Right cardiac atrium (tissue), 5 donors: ENCODE measurements at regions not wholly inside any gene's neighbourhood (a gene's known extent, or its start where the extent isn't known, plus 50 kb on each side); places are given as distances from the start of the nearest gene placed in this dataset.

Experiments
- ATAC-seq, 2 donors: fragments of 200-7000 bp; cut with Tn5 transposase; one replicate each; pipeline versions ENCODE4 v1.8.0 to v1.9.1; 2020; ENCODE audit warnings: moderate library complexity in 2 of 2, mild to moderate bottlenecking in 1 of 2
- DNase-seq, 3 donors: peaks; one replicate each; pipeline ENCODE4 v3.0.0-alpha.2; 2020
- H3K27ac ChIP-seq: one replicate; pipeline ENCODE4 v1.5.1; 2013; ENCODE audit warnings: mild to moderate bottlenecking, low read length, control low read depth, moderate library complexity
- H3K27me3 ChIP-seq: one replicate; pipeline ENCODE4 v1.6.1; 2013; ENCODE audit not compliant: control insufficient read depth, insufficient read depth
- H3K4me1 ChIP-seq: one replicate; pipeline ENCODE4 v1.6.1; 2013; ENCODE audit warnings: low read length; ENCODE audit not compliant: control insufficient read depth, insufficient read depth
- H3K4me3 ChIP-seq: one replicate; pipeline ENCODE4 v1.5.1; 2013; ENCODE audit warnings: low read length, control low read depth
- H3K9me3 ChIP-seq: one replicate; pipeline ENCODE4 v1.6.1; 2013; ENCODE audit warnings: low read length; ENCODE audit not compliant: control insufficient read depth
- WGBS: extraction: QIAGEN DNeasy Blood & Tissue Kit; methylation state at CpG from one replicate; pipeline ENCODE4 v1.1.7; 2013; 5-methylcytosine and 5-hydroxymethylcytosine counted together
- intact Hi-C, 4 donors: fragments of 100-400 bp; cut with DNase I; formaldehyde crosslinking; loops; one replicate each; pipeline versions ENCODE4 v1.11.0 to v1.14.0; 2022 to 2023
- donor health status: healthy with polysubstance abuse.
- donor health status: DM: no; HTN: yes; CAD: no.
- donor health status: DM: no; HTN: no; CAD: no.
- donor health status: DM: no; HTN: yes; CAD: no; lungs with severe emphysema.
- donor health status: DM: yes; HTN: yes; CAD: no.

DNA sequence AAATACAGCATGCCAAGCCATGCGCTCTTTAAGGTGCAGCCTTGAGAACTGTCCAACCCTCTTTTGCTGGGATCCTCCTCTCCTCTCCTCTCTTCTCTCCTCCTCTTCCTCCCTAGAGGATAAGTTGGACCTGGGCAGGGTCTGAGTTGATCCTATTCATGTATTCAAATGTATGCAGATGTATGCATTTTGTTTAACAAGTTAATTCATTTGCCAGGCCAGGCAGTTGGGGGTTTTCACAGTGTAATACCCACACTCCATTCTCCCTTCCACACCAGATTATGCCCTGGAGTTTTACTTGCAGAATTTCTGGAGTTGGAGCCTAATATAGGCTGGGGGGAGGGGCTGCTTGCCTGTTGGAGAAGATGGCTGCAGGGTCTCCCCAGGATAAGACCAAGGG is 226.2 kb upstream of the SDK2 start:
- Histone ChIP-seq H3K27me3 (no peaks in the 10 kb centered on the region), H3K4me3 (no peak overlapping the region), H3K9me3 (no peaks in the 10 kb centered on the region), H3K27ac (no peak overlapping the region), H3K4me1 (no peaks in the 10 kb centered on the region)
- intact Hi-C loops = no loop called here
- no peak for ATAC-seq
- WGBS = 88% methylated on average over 1 of the region's 1 CpG
- DNase-seq = no peak

GRCh38 chr17:73872816-73873215 is 228.6 kb upstream of the SDK2 start:
- Histone ChIP-seq H3K9me3 (no peaks in the 10 kb centered on the region), H3K27me3 (no peaks in the 10 kb centered on the region), H3K27ac (no peak overlapping the region), H3K4me1 (no peaks in the 10 kb centered on the region), H3K4me3 (no peak overlapping the region)
- intact Hi-C loops = no loop called here
- WGBS = 75% methylated on average over 3 of the region's 3 CpGs
- ATAC-seq (no peak), DNase-seq (no peak)

DNA sequence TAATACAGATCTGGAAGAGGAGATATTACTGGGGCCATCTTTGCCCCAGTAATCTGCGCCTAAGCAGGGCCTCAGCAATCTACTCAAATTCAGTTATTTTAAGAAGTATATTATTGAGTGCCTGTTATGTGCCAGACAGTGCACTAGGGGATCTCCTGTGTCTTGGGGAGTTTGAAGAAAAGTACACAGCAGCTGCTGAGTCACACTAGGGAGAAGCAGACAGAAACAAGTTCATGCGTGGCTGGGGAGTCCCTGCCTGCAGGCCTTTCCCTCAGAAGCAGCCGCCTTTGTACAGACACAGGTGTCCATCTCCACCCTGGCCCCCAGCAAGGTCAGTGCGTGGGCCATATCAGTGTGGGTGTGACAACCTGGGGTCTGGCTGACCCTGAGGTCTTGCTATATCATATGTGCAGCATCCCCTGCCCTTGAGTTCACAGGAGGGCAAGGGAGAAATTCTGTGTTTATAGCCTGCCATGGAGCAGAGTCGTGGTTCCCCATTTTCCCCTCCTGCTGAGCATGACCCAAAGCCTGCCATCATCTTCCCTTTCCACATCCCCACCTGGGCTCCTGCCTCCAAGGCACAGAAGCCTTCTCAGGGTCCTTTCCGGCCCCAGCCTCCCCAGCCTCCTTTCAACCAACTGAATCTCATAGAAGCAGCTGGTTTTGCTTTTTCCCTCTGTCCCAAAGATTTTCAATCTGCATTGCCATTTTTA is 229.9 kb upstream of the SDK2 start:
- Histone ChIP-seq H3K4me1 (no peaks in the 10 kb centered on the region), H3K27ac (no peak overlapping the region), H3K4me3 (no peak overlapping the region), H3K27me3 (no peaks in the 10 kb centered on the region), H3K9me3 (no peaks in the 10 kb centered on the region)
- intact Hi-C loops = no loop called here
- 79% methylated on average over 6 of the region's 6 CpGs for WGBS
- DNase-seq (no peak), ATAC-seq (no peak)

DNA sequence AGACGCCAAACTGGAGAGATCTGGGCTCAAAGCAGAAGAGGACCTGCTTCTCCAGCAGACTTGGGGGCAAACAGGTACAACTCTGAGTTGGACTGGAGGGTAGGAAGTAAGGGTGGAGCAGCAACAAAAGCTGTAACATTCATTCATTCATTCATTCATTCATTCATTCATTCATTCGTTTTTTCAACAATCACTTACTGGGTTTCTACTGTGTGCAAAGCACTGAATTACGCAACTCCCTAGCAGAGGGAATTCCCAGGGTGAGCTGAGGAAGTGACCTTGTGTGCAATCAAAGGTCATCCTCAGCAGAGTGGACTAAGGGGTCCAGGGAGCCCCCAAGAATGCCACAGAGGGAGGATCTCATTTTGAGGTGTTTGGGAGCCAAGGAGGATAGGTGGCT is 231.1 kb upstream of the SDK2 start:
- H3K9me3 ChIP-seq = no peaks in the 10 kb centered on the region
- ATAC-seq = no peak
- no peak overlapping the region for H3K4me3 ChIP-seq
- no peaks in the 10 kb centered on the region for H3K4me1 ChIP-seq
- WGBS = 43% methylated on average over 3 of the region's 3 CpGs
- intact Hi-C loops = no loop called here
- H3K27ac ChIP-seq = no peak overlapping the region
- no peaks in the 10 kb centered on the region for H3K27me3 ChIP-seq
- no peak for DNase-seq

DNA sequence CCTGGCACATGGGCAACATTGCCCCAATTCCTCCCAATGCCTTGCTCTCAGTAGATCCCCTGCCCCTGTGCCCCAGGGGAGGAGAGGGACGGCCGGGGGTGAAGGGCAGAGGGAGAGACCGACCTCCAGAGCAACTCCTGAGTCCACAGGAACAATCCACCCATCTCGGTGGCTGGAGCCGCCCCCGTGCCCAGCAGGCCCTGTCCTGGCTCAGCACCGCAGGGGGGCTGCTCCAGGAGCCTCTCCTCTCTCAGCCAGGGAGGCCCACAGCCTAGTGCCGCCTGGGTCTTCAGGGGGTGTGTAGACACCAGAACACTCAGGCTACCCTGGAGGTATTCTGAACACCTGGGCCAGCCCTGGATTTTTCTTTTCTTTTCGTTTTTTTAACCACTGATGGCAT is 233.7 kb upstream of the SDK2 start:
- Histone ChIP-seq H3K4me1 (no peaks in the 10 kb centered on the region), H3K27ac (no peak overlapping the region), H3K27me3 (no peaks in the 10 kb centered on the region), H3K4me3 (no peak overlapping the region), H3K9me3 (no peaks in the 10 kb centered on the region)
- intact Hi-C loops = no loop called here
- 79% methylated on average over 9 of the region's 9 CpGs for WGBS
- no peak for ATAC-seq
- no peak for DNase-seq

DNA sequence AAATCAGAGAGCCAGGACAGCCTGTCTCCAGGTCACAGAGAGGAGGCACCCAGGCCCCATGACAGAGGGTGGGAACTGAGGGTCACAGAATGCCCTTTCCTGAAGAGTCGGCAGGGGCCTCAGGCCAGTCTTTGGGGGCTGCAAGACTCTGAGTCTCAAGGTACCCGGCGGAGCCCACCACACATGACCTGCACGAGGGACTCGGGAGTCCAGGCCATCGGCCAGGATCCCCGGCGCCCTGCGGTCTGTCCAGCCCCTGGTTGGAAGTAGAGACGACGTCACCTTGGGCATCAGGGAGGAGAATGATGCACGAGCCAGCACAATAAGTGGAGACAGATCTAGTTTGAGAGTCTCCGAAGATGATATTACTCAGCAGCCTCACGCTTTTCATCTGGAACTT is 234.7 kb upstream of the SDK2 start:
- ATAC-seq (no peak), DNase-seq (no peak)
- Histone ChIP-seq H3K4me1 (no peaks in the 10 kb centered on the region), H3K4me3 (no peak overlapping the region), H3K27ac (no peak overlapping the region), H3K9me3 (no peaks in the 10 kb centered on the region), H3K27me3 (no peaks in the 10 kb centered on the region)
- intact Hi-C loops = no loop called here
- 88% methylated on average over 14 of the region's 14 CpGs for WGBS

DNA sequence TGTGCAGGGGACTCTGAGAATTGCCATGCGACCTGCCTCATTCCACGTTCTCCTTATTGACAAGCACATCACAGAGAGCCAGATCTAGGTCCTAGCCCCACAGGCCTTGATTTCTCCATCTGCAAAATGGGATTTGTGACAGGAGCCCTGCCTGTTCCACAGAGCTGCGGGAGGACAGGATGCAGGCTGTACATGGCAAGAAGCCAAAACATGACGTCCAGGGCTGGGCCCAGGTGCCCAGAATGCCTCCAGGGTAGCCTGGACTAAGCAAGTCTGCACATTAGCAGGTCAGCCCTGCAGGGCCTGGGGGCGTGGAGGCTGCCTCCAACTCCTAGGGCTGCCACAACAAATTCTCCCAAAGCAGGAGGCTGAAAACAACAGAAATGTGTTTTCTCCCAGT is 235.7 kb upstream of the SDK2 start:
- WGBS = 56% methylated on average over 5 of the region's 5 CpGs
- no peak for DNase-seq
- H3K27ac ChIP-seq = no peak overlapping the region
- no peak for ATAC-seq
- H3K4me3 ChIP-seq = no peak overlapping the region
- no peaks in the 10 kb centered on the region for H3K27me3 ChIP-seq
- H3K4me1 ChIP-seq = no peaks in the 10 kb centered on the region
- intact Hi-C loops = no loop called here
- H3K9me3 ChIP-seq = no peaks in the 10 kb centered on the region

- Histone ChIP-seq H3K4me3 (no peak overlapping the region), H3K27me3 (no peaks in the 10 kb centered on the region), H3K27ac (no peak overlapping the region), H3K4me1 (no peaks in the 10 kb centered on the region), H3K9me3 (no peaks in the 10 kb centered on the region)
- 42% methylated on average over 5 of the region's 5 CpGs for WGBS
- no peak for DNase-seq
- ATAC-seq = no peak
- intact Hi-C loops = no loop called here
These were observed 238.3 kb upstream of the SDK2 start for GRCh38 chr17:73882590-73882989.

DNA sequence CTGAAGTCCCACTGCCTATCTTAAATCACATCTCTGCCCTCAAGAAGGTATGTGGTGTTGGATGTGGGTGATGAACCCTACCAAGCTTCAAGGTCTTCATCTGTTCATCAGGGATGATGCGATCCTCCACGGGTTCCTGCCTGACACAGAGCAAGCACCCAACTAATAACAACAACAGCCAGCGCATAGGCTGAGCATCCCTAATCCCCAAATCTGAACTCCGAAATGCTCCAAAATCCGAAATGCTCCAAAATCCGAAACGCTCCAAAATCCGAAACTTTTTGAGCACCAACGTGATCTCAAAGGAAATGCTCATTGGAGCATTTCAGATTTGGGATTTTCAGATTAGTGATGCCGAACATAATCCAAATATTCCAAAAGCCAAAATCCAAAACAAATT is 238.9 kb upstream of the SDK2 start:
- intact Hi-C loops = no loop called here
- Histone ChIP-seq H3K27me3 (no peaks in the 10 kb centered on the region), H3K4me3 (no peak overlapping the region), H3K9me3 (no peaks in the 10 kb centered on the region), H3K4me1 (no peaks in the 10 kb centered on the region), H3K27ac (no peak overlapping the region)
- DNase-seq (no peak), ATAC-seq (no peak)
- 88% methylated on average over 10 of the region's 10 CpGs for WGBS

- intact Hi-C loops = no loop called here
- H3K4me3 ChIP-seq = no peak overlapping the region
- H3K27ac ChIP-seq = no peak overlapping the region
- ATAC-seq (no peak), DNase-seq (no peak)
- 54% methylated on average over 3 of the region's 3 CpGs for WGBS
- H3K4me1 ChIP-seq = no peaks in the 10 kb centered on the region
- H3K27me3 ChIP-seq = no peaks in the 10 kb centered on the region
- H3K9me3 ChIP-seq = no peaks in the 10 kb centered on the region
These were observed 243.5 kb upstream of the SDK2 start for GRCh38 chr17:73887739-73888138.

GRCh38 chr17:73888862-73889261 is 244.6 kb upstream of the SDK2 start:
- ATAC-seq (peak; percentile 64 to 66), DNase-seq (peak; percentile 57 to 80 (median 72))
- H3K9me3 ChIP-seq = no peaks in the 10 kb centered on the region
- H3K4me3 ChIP-seq = no peak overlapping the region
- H3K27me3 ChIP-seq = no peaks in the 10 kb centered on the region
- intact Hi-C loops = no loop called here
- 51% methylated on average over 7 of the region's 7 CpGs for WGBS
- H3K27ac ChIP-seq = no peak overlapping the region
- H3K4me1 ChIP-seq = no peaks in the 10 kb centered on the region

GRCh38 chr17:73889439-73889838 is 245.2 kb upstream of the SDK2 start:
- no peak for DNase-seq
- no peak overlapping the region for H3K4me3 ChIP-seq
- ATAC-seq = no peak
- 90% methylated on average over 2 of the region's 2 CpGs for WGBS
- no peaks in the 10 kb centered on the region for H3K9me3 ChIP-seq
- intact Hi-C loops = no loop called here
- H3K27ac ChIP-seq = no peak overlapping the region
- H3K27me3 ChIP-seq = no peaks in the 10 kb centered on the region
- no peaks in the 10 kb centered on the region for H3K4me1 ChIP-seq
